Fibroblast of lung (primary cell): ENCODE measurements at regions not wholly inside any gene's neighbourhood (a gene's known extent, or its start where the extent isn't known, plus 50 kb on each side); places are given as distances from the start of the nearest gene placed in this dataset.

Experiments
- CTCF ChIP-seq, 2 donors: IDR thresholded peaks in 1 of 2; conservative IDR thresholded peaks in 1 of 2; 1 replicate in 1 of 2; 2 replicates in 1 of 2; pipeline ENCODE4 v1.5.1; 2011 to 2012; ENCODE audit warnings: low read length in 2 of 2, control low read depth in 1 of 2, inconsistent platforms in 1 of 2, low read depth in 1 of 2, mild to moderate bottlenecking in 1 of 2
- EZH2 ChIP-seq: IDR thresholded peaks from 2 replicates; pipeline ENCODE4 v1.5.1; 2012; ENCODE audit warnings: low read length, control low read depth, mild to moderate bottlenecking; ENCODE audit errors: missing control alignments

DNA sequence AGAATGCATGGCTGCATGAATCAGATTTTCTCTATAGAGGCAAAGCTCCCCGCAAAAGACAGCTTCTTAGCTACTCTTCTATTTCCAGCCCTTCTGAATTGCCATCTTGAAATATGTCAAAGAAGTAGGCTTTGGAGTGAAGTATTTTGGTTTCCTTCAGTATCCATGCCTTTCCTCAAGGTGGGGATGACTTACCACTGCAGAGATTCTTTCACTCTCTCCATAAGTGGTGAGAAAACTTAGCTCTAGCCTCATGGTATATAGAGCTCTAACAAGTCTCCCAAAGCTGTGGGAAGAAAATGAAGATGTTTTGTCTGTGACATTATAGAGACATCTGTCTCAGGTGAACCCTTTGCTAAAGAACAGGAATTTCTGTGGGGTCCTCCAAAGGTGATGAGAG, 89.6 kb upstream of the ITGB1 start:
- TF ChIP-seq CTCF (conservative IDR thresholded peaks at IDR 0.05 in 1 of 2, IDR thresholded peaks at IDR 0.05 in 1 of 2; ENCODE audit: low read depth in 1 of 2, low read length in 2 of 2) (peak in 1 of 2 donors; percentile 11), EZH2 (no peak)
